Testis (tissue), 2 donors: ENCODE measurements at regions not wholly inside any gene's neighbourhood (a gene's known extent, or its start where the extent isn't known, plus 50 kb on each side); places are given as distances from the start of the nearest gene placed in this dataset.

Source experiments
- CTCF ChIP-seq, 3 experiments: fragments of 450-650 bp in 2 of 3; fragments of 200-600 bp in 1 of 3; sonication (generic) in 1 of 3; IDR thresholded peaks; one replicate each; pipeline ENCODE4 v1.5.1; 2016 to 2019; ENCODE audit warnings: antibody characterized with exemption in 3 of 3, mild to moderate bottlenecking in 2 of 3, moderate library complexity in 1 of 3
- POLR2A ChIP-seq: fragments of 450-650 bp; IDR thresholded peaks from one replicate; pipeline ENCODE4 v1.6.1; 2017; ENCODE audit warnings: antibody characterized with exemption, mild to moderate bottlenecking, moderate library complexity

DNA sequence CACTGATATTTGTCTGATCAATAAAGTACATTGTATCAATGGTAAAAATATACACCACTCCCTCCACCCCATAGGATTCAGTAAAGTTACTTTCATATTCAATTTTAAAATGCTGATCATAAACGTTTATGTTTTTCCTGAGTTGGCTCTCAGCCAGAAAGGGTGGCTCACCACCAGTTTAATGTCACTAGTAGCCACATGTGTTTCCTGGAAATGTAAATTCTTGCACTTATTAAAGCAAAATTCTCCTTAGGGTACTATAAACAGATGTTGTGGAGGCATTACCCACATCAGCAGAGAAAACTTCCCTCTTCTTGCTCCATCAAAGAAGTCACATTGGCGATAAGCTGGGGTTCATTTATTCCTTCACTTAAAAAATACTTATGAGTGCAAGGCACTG lies 210.3 kb downstream of the SREK1 start:
- TF ChIP-seq POLR2A: no peak
- TF ChIP-seq CTCF (IDR thresholded peaks at IDR 0.05): no peak
